Activated B cell treated with CpG ODN at 0.5 μM for 24 hours (primary cell): ENCODE measurements at regions not wholly inside any gene's neighbourhood (a gene's known extent, or its start where the extent isn't known, plus 50 kb on each side); places are given as distances from the start of the nearest gene placed in this dataset.

Experiments
- ATAC-seq: fragments of 200-7000 bp; cut with Tn5 transposase; one replicate; pipeline ENCODE4 v1.10.0; 2021; ENCODE audit warnings: low read depth, mild to moderate bottlenecking, moderate library complexity
- CTCF ChIA-PET: fragments of 350-600 bp; sonication (Branson Sonifier 250); formaldehyde crosslinking; loops from one replicate; lab custom pipeline; 2021; ENCODE audit warnings: antibody characterized with exemption; lab: Charles Lee
- POLR2A ChIA-PET: fragments of 350-600 bp; sonication (Branson Sonifier 250); formaldehyde crosslinking; loops from one replicate; lab custom pipeline; 2021; ENCODE audit warnings: antibody characterized with exemption; lab: Charles Lee
- DNase-seq: peaks from one replicate; pipeline ENCODE4 v3.0.0; 2022
- H3K27ac Mint-ChIP-seq: one replicate; pipeline ENCODE4 v1.8.0; 2020; ENCODE audit warnings: mixed read lengths
- H3K27me3 Mint-ChIP-seq: one replicate; pipeline ENCODE4 v1.8.0; 2021; ENCODE audit warnings: mixed read lengths
- H3K36me3 Mint-ChIP-seq: one replicate; pipeline ENCODE4 v1.8.0; 2021; ENCODE audit warnings: low read depth, mixed read lengths
- H3K4me1 Mint-ChIP-seq: one replicate; pipeline ENCODE4 v1.8.0; 2021; ENCODE audit warnings: mixed read lengths
- H3K4me3 Mint-ChIP-seq: one replicate; pipeline ENCODE4 v1.8.0; 2020; ENCODE audit warnings: mild to moderate bottlenecking, mixed read lengths
- H3K9me3 Mint-ChIP-seq: one replicate; pipeline ENCODE4 v1.8.0; 2020; ENCODE audit warnings: mixed read lengths
- intact Hi-C: fragments of 100-400 bp; cut with micrococcal nuclease; formaldehyde crosslinking; loops from one replicate; pipeline ENCODE4 v1.15.1; 2024
- TF ChIP-seq, protein P1 (sequence below): fragments of 200-600 bp; IDR thresholded peaks from one replicate; pipeline ENCODE4 v1.8.0; 2022; ENCODE audit warnings: antibody characterized with exemption, mild to moderate bottlenecking

DNA sequence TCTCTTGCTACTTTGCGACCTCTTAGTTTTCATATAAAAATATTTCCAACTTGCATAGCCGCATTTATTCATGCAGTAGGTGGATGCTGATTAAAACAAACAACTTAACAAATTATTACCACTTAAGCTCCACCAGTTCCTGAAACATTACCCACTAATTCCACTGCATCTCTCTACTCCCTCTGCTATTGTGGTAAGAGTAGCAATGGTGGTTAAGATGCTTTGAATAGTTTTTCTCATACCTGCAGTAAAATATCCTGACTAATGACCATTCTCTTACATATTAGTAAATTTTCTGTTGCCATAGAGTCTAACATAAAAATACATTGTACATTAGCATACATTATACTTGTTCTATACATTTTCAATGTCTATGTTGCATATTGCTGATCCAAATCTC is 397.6 kb upstream of the PLSCR5 start:
- POLR2A ChIA-PET, result no interaction called here
- intact Hi-C loops, result no loop called here

DNA sequence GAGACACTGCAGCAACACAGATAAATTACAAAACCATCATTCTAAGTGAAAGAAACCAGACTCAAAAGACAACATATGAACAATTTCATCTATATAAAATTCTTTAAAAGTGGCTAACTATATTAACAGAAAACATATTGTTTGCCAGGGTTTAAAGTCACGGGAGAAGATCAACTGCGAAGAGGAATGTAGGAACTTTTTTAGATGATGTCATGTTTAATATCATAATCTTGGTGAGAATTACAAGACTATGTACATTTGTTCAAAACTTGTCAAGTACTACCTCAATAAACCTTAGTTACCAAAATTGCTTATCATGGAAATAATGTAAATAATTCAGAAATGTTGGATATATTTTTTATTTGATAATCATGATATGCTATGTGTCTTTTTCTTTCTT is 395.1 kb upstream of the PLSCR5 start:
- DNase-seq, result no peak

More for the DNA sequence above, 397.6 kb upstream of the PLSCR5 start:
- DNase-seq, result no peak
- CTCF ChIA-PET, result no interaction called here
- Mint-ChIP-seq H3K27me3 (no peaks in the 10 kb centered on the region), H3K36me3 (no peaks in the 10 kb centered on the region), H3K9me3 (peaks cover 7% of the 10 kb centered on the region), H3K4me3 (no peak overlapping the region), H3K4me1 (no peaks in the 10 kb centered on the region), H3K27ac (no peak overlapping the region)
- TF ChIP-seq, protein P1, sequence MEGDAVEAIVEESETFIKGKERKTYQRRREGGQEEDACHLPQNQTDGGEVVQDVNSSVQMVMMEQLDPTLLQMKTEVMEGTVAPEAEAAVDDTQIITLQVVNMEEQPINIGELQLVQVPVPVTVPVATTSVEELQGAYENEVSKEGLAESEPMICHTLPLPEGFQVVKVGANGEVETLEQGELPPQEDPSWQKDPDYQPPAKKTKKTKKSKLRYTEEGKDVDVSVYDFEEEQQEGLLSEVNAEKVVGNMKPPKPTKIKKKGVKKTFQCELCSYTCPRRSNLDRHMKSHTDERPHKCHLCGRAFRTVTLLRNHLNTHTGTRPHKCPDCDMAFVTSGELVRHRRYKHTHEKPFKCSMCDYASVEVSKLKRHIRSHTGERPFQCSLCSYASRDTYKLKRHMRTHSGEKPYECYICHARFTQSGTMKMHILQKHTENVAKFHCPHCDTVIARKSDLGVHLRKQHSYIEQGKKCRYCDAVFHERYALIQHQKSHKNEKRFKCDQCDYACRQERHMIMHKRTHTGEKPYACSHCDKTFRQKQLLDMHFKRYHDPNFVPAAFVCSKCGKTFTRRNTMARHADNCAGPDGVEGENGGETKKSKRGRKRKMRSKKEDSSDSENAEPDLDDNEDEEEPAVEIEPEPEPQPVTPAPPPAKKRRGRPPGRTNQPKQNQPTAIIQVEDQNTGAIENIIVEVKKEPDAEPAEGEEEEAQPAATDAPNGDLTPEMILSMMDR, result no peak
- no peak for ATAC-seq

DNA sequence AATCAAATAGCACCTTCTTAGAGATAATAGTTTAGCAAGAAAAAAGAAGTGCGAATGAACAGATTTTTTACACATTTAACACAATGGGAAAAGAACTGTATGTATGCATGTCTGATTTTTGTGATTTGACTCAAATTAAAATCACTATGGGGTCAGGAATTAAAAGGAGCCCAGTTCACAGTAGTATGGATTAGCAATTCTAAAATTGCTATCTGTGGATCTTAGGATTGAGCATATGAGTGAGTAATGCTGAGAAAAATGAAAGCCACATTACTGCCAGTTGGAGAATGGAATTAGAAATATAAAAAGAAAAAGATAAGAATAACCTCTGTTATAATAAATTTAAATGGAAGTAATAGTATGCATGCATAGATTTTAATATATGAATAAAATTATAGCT is 386.8 kb upstream of the PLSCR5 start:
- TF ChIP-seq, protein P1, result no peak
- no peak overlapping the region for H3K4me3 Mint-ChIP-seq
- CTCF ChIA-PET, result no interaction called here
- no peak for DNase-seq
- intact Hi-C loops, result no loop called here
- POLR2A ChIA-PET, result no interaction called here
- peaks cover 14% of the 10 kb centered on the region for H3K9me3 Mint-ChIP-seq
- ATAC-seq, result no peak
- H3K4me1 Mint-ChIP-seq, result no peaks in the 10 kb centered on the region
- H3K27ac Mint-ChIP-seq, result no peak overlapping the region
- no peaks in the 10 kb centered on the region for H3K36me3 Mint-ChIP-seq
- H3K27me3 Mint-ChIP-seq, result no peaks in the 10 kb centered on the region

More for the DNA sequence above, 395.1 kb upstream of the PLSCR5 start:
- intact Hi-C loops, result no loop called here
- H3K4me3 Mint-ChIP-seq, result no peak overlapping the region
- ChIA-PET POLR2A (no interaction called here), CTCF (no interaction called here)
- no peak overlapping the region for H3K27ac Mint-ChIP-seq
- TF ChIP-seq, protein P1, result no peak
- peaks cover 8% of the 10 kb centered on the region for H3K9me3 Mint-ChIP-seq
- H3K36me3 Mint-ChIP-seq, result no peaks in the 10 kb centered on the region
- H3K27me3 Mint-ChIP-seq, result no peaks in the 10 kb centered on the region
- ATAC-seq, result no peak
- no peaks in the 10 kb centered on the region for H3K4me1 Mint-ChIP-seq

DNA sequence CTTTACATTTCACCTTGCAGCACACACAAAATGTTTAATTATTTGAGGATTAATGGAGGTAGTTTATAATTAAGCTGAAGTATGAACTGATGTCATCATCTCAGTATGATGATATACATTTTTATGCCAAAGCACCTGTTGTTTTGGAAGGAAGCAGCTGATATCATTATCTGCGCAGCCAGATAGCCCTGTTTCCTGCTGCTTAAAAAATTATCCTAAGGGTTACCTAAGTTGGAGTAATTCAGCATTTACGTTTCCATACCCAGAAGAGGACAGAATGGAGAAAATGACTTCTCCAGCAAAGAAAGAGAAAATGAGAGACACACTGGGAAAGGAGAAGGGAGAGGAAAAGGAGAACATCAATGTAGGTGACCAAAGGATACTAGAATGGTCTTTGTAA is 370.3 kb upstream of the PLSCR5 start:
- no peak for ATAC-seq
- ChIA-PET POLR2A (no interaction called here), CTCF (no interaction called here)
- H3K27ac Mint-ChIP-seq, result no peak overlapping the region
- intact Hi-C loops, result no loop called here
- no peaks in the 10 kb centered on the region for H3K4me1 Mint-ChIP-seq
- H3K27me3 Mint-ChIP-seq, result no peaks in the 10 kb centered on the region
- H3K36me3 Mint-ChIP-seq, result no peaks in the 10 kb centered on the region
- H3K4me3 Mint-ChIP-seq, result no peak overlapping the region
- H3K9me3 Mint-ChIP-seq, result peaks cover 3% of the 10 kb centered on the region
- DNase-seq, result no peak
- TF ChIP-seq, protein P1, result no peak

DNA sequence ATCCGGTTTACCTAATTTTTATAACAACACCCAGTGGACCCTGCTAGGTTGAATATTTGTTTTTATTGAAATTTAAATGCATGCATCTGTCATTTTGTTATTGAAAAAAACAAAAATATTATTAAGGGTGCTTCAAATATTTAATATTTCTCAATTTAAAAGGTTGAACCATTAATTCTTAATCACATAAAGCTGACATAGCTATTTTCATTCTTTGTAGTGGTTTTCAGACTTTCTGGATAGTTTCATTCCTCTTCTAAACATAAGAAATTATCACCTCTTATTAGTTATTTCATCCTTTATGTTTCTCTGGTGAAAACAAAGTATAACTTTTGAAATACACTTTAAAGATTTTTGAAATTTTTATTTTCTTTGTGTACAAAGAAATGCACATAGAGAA is 369.9 kb upstream of the PLSCR5 start:
- no peak overlapping the region for H3K4me3 Mint-ChIP-seq
- intact Hi-C loops, result no loop called here
- H3K9me3 Mint-ChIP-seq, result peaks cover 3% of the 10 kb centered on the region
- H3K36me3 Mint-ChIP-seq, result no peaks in the 10 kb centered on the region
- CTCF ChIA-PET, result no interaction called here
- TF ChIP-seq, protein P1, result no peak
- POLR2A ChIA-PET, result no interaction called here
- no peaks in the 10 kb centered on the region for H3K4me1 Mint-ChIP-seq
- no peaks in the 10 kb centered on the region for H3K27me3 Mint-ChIP-seq
- DNase-seq (no peak), ATAC-seq (no peak)
- H3K27ac Mint-ChIP-seq, result no peak overlapping the region
